Smooth muscle cell (in vitro differentiated cells): ENCODE measurements at regions not wholly inside any gene's neighbourhood (a gene's known extent, or its start where the extent isn't known, plus 50 kb on each side); places are given as distances from the start of the nearest gene placed in this dataset.

ENCODE experiments used
- DNase-seq: peaks from one replicate; lab custom pipeline; 2025; ENCODE audit not compliant: unreplicated experiment; lab: John Stamatoyannopoulos, UW
- H2AFZ ChIP-seq: fragments of 200-600 bp; sonication (generic); 2 replicates; pipeline ENCODE4 v1.6.0; 2016; ENCODE audit warnings: antibody characterized with exemption, low read depth, mild to moderate bottlenecking
- H3F3A ChIP-seq: fragments of 200-600 bp; sonication (generic); 2 replicates; pipeline ENCODE4 v1.6.0; 2017; ENCODE audit warnings: antibody characterized with exemption, low read depth
- H3K27ac ChIP-seq: fragments of 200-600 bp; sonication (generic); 2 replicates; pipeline ENCODE4 v1.5.1; 2016; ENCODE audit warnings: low read depth, mild to moderate bottlenecking
- H3K27me3 ChIP-seq: fragments of 200-600 bp; sonication (generic); 2 replicates; pipeline ENCODE4 v1.6.1; 2016; ENCODE audit warnings: low read depth, mild to moderate bottlenecking
- H3K36me3 ChIP-seq: fragments of 200-600 bp; sonication (generic); 2 replicates; pipeline ENCODE4 v1.5.1; 2016; ENCODE audit warnings: low read depth
- H3K4me1 ChIP-seq: fragments of 200-600 bp; sonication (generic); 2 replicates; pipeline ENCODE4 v1.5.1; 2016; ENCODE audit warnings: low read depth
- H3K4me2 ChIP-seq: fragments of 200-600 bp; sonication (generic); 2 replicates; pipeline ENCODE4 v1.6.0; 2016; ENCODE audit warnings: mild to moderate bottlenecking
- H3K4me3 ChIP-seq: fragments of 200-600 bp; sonication (generic); 2 replicates; pipeline ENCODE4 v1.5.1; 2016; ENCODE audit warnings: mild to moderate bottlenecking
- H3K79me2 ChIP-seq: fragments of 200-600 bp; sonication (generic); 2 replicates; pipeline ENCODE4 v1.6.0; 2016; ENCODE audit warnings: low read depth, mild to moderate bottlenecking
- H3K9ac ChIP-seq: fragments of 200-600 bp; sonication (generic); 2 replicates; pipeline ENCODE4 v1.6.0; 2016; ENCODE audit warnings: low read depth
- H3K9me3 ChIP-seq: fragments of 200-600 bp; sonication (generic); replicated peaks from 2 replicates; pipeline ENCODE4 v1.5.1; 2016; ENCODE audit warnings: low read depth
- H4K20me1 ChIP-seq: fragments of 200-600 bp; sonication (generic); 2 replicates; pipeline ENCODE4 v1.6.0; 2016; ENCODE audit warnings: low read depth
- WGBS: methylation state at CpG from one replicate; pipeline ENCODE4 v1.1.7; 2016; ENCODE audit warnings: low lambda C conversion rate; 5-methylcytosine and 5-hydroxymethylcytosine counted together
- TF ChIP-seq, protein P1 (sequence below): fragments of 200-600 bp; sonication (generic); IDR thresholded peaks from 2 replicates; pipeline ENCODE4 v1.5.1; 2017; ENCODE audit warnings: borderline replicate concordance, mild to moderate bottlenecking, antibody characterized with exemption; ENCODE audit not compliant: insufficient read depth, poor library complexity, severe bottlenecking

DNA sequence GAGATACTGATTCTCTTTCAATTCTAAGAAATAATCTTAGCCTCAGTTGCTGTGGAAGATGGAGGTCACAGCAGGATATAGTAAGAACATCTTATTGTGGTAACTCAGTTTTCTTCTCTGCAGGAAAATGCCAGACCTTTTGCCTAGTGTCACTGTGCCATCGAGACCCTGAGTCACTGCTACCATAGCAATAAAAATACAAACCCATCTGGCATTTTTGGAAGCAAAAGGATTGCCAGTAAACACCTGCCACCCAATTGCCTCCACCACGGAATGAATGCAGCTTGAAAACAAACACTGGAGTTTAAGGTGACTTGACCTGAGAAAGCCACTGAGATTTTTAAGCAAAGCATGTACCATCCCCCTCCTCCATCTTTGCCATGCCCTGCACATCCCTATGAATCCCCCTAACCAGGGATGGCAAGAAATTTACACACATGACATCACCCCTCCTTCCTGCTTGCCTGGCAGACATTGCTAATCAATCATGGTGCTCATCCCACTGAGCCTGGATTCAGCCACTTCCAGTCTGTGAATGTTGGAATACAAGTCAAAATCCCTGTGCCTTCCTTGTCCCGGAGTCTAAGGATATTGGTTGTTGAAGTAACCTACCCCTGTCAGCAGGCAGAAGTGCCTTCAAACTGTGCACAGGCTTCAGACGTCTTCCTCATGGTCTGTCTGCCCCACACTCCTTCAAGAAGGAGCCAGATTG lies 59.6 kb upstream of the MAMLD1 start:
- no peaks in the 10 kb centered on the region for H3K27me3 ChIP-seq
- no peak for DNase-seq
- H3K9ac ChIP-seq: no peak overlapping the region
- 66% methylated on average over 4 of the region's 4 CpGs for WGBS
- no peak overlapping the region for H3K4me2 ChIP-seq
- no peaks in the 10 kb centered on the region for H3K4me1 ChIP-seq
- TF ChIP-seq, protein P1, sequence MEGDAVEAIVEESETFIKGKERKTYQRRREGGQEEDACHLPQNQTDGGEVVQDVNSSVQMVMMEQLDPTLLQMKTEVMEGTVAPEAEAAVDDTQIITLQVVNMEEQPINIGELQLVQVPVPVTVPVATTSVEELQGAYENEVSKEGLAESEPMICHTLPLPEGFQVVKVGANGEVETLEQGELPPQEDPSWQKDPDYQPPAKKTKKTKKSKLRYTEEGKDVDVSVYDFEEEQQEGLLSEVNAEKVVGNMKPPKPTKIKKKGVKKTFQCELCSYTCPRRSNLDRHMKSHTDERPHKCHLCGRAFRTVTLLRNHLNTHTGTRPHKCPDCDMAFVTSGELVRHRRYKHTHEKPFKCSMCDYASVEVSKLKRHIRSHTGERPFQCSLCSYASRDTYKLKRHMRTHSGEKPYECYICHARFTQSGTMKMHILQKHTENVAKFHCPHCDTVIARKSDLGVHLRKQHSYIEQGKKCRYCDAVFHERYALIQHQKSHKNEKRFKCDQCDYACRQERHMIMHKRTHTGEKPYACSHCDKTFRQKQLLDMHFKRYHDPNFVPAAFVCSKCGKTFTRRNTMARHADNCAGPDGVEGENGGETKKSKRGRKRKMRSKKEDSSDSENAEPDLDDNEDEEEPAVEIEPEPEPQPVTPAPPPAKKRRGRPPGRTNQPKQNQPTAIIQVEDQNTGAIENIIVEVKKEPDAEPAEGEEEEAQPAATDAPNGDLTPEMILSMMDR: no peak
- H4K20me1 ChIP-seq: no peaks in the 10 kb centered on the region
- no peaks in the 10 kb centered on the region for H3F3A ChIP-seq
- no peaks in the 10 kb centered on the region for H3K9me3 ChIP-seq
- no peak overlapping the region for H3K4me3 ChIP-seq
- no peak overlapping the region for H2AFZ ChIP-seq
- no peak overlapping the region for H3K27ac ChIP-seq
- H3K79me2 ChIP-seq: no peaks in the 10 kb centered on the region
- H3K36me3 ChIP-seq: no peaks in the 10 kb centered on the region

GRCh38 chrX:150306002-150306401 lies 57.1 kb upstream of the MAMLD1 start:
- no peaks in the 10 kb centered on the region for H3K4me1 ChIP-seq
- H3K9ac ChIP-seq: no peak overlapping the region
- H3F3A ChIP-seq: no peaks in the 10 kb centered on the region
- no peaks in the 10 kb centered on the region for H3K27me3 ChIP-seq
- TF ChIP-seq, protein P1: no peak
- H2AFZ ChIP-seq: no peak overlapping the region
- WGBS: 78% methylated on average over 6 of the region's 6 CpGs
- no peak overlapping the region for H3K4me3 ChIP-seq
- no peaks in the 10 kb centered on the region for H3K36me3 ChIP-seq
- no peaks in the 10 kb centered on the region for H3K9me3 ChIP-seq
- no peaks in the 10 kb centered on the region for H3K79me2 ChIP-seq
- DNase-seq: no peak
- no peak overlapping the region for H3K4me2 ChIP-seq
- no peak overlapping the region for H3K27ac ChIP-seq
- no peaks in the 10 kb centered on the region for H4K20me1 ChIP-seq

DNA sequence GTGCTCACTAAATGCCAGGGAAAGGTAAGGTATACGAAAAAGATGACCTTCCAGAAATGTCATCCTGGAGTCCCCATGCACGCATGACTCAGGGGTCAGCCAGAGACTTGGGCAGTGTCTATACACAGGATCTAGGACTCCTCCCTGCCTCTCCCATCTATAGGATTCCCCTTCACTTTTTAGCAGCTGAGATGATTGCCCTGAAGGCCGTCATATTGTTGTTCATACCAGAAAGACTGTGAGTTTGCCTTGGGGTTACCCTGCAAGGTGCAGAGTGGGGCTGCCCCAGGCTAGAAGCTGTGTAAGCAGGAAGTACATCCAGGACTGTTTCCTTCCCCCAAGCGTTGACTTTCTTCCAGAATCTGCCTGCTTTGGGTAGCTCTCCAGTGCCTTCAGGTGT lies 55.1 kb upstream of the MAMLD1 start:
- Histone ChIP-seq H4K20me1 (no peaks in the 10 kb centered on the region), H3K79me2 (no peaks in the 10 kb centered on the region), H3K36me3 (no peaks in the 10 kb centered on the region), H3K4me2 (no peak overlapping the region), H3K4me1 (no peaks in the 10 kb centered on the region), H3K27ac (no peak overlapping the region), H3F3A (no peaks in the 10 kb centered on the region), H3K9me3 (no peaks in the 10 kb centered on the region), H3K4me3 (no peak overlapping the region), H3K27me3 (no peaks in the 10 kb centered on the region), H2AFZ (no peak overlapping the region), H3K9ac (no peak overlapping the region)
- TF ChIP-seq, protein P1: no peak
- DNase-seq: no peak
- 80% methylated on average over 4 of the region's 4 CpGs for WGBS

GRCh38 chrX:150308532-150309157 lies 54.5 kb upstream of the MAMLD1 start:
- DNase-seq: no peak
- Histone ChIP-seq H2AFZ (no peak overlapping the region), H3F3A (no peaks in the 10 kb centered on the region), H3K9ac (no peak overlapping the region), H3K79me2 (no peaks in the 10 kb centered on the region), H3K36me3 (no peaks in the 10 kb centered on the region), H3K27ac (no peak overlapping the region), H3K9me3 (no peaks in the 10 kb centered on the region), H3K27me3 (no peaks in the 10 kb centered on the region), H4K20me1 (no peaks in the 10 kb centered on the region), H3K4me3 (no peak overlapping the region), H3K4me1 (no peaks in the 10 kb centered on the region), H3K4me2 (no peak overlapping the region)
- 75% methylated on average over 9 of the region's 9 CpGs for WGBS
- TF ChIP-seq, protein P1: no peak
